ENCODE measurements at regions not wholly inside any gene's neighbourhood (a gene's known extent, or its start where the extent isn't known, plus 50 kb on each side); places are given as distances from the start of the nearest gene placed in this dataset.

- no peak for DNase-seq (ENCODE audit: low spot score in 2 of 2)
- H3K27ac ChIP-seq, result no peak overlapping the region
- no peak for TF ChIP-seq CTCF (IDR thresholded peaks at IDR 0.05)
- TF ChIP-seq EP300 (IDR thresholded peaks at IDR 0.05), result no peak
- TF ChIP-seq POLR2A (IDR thresholded peaks at IDR 0.05), result no peak
- H3K9me3 ChIP-seq, result no peaks in the 10 kb centered on the region
- no peaks in the 10 kb centered on the region for H3K27me3 ChIP-seq
- peaks cover 0 to 26% (median 0%) of the 10 kb centered on the region in 4 donors for H3K4me1 ChIP-seq
- H3K36me3 ChIP-seq, result no peaks in the 10 kb centered on the region
- 47 to 57% methylated on average over 4 of the region's 4 CpGs for WGBS, 2 donors
- no peak overlapping the region for H3K4me3 ChIP-seq
Observed at GRCh38 chr16:73796241-73796640, 500.4 kb upstream of the PSMD7 start.

GRCh38 chr16:73794994-73795393 is 501.6 kb upstream of the PSMD7 start:
- H3K36me3 ChIP-seq, result no peaks in the 10 kb centered on the region
- H3K4me1 ChIP-seq, result peaks cover 0 to 26% (median 0%) of the 10 kb centered on the region in 4 donors
- no peak overlapping the region for H3K27ac ChIP-seq
- 32 to 42% methylated on average over 3 of the region's 3 CpGs for WGBS, 2 donors
- H3K27me3 ChIP-seq, result no peaks in the 10 kb centered on the region
- no peak overlapping the region for H3K4me3 ChIP-seq
- no peaks in the 10 kb centered on the region for H3K9me3 ChIP-seq
- TF ChIP-seq POLR2A (IDR thresholded peaks at IDR 0.05) (no peak), CTCF (IDR thresholded peaks at IDR 0.05) (no peak), EP300 (IDR thresholded peaks at IDR 0.05) (peak in 1 of 2 donors; percentile 14)
- DNase-seq (ENCODE audit: low spot score in 2 of 2), result peak in 1 of 2 donors; percentile 19

- Histone ChIP-seq H3K27me3 (no peaks in the 10 kb centered on the region), H3K9me3 (no peaks in the 10 kb centered on the region), H3K4me3 (no peak overlapping the region), H3K36me3 (no peaks in the 10 kb centered on the region), H3K4me1 (peaks cover 0 to 26% (median 0%) of the 10 kb centered on the region in 4 donors), H3K27ac (no peak overlapping the region)
- 41 to 50% methylated on average over 11 of the region's 11 CpGs for WGBS, 2 donors
- DNase-seq (ENCODE audit: low spot score in 2 of 2), result no peak
- TF ChIP-seq CTCF (IDR thresholded peaks at IDR 0.05), result no peak
- TF ChIP-seq POLR2A (IDR thresholded peaks at IDR 0.05), result no peak
Observed at GRCh38 chr16:73793871-73794437, 502.7 kb upstream of the PSMD7 start.

GRCh38 chr16:73793260-73793659 is 503.4 kb upstream of the PSMD7 start:
- Histone ChIP-seq H3K36me3 (no peaks in the 10 kb centered on the region), H3K4me1 (peaks cover 0 to 26% (median 0%) of the 10 kb centered on the region in 4 donors), H3K27ac (no peak overlapping the region), H3K4me3 (no peak overlapping the region), H3K27me3 (no peaks in the 10 kb centered on the region), H3K9me3 (no peaks in the 10 kb centered on the region)
- TF ChIP-seq EP300 (IDR thresholded peaks at IDR 0.05) (no peak), POLR2A (IDR thresholded peaks at IDR 0.05) (no peak), CTCF (IDR thresholded peaks at IDR 0.05) (no peak)
- DNase-seq (ENCODE audit: low spot score in 2 of 2), result no peak
- WGBS, 2 donors, result 41 to 43% methylated on average over 4 of the region's 4 CpGs

- no peaks in the 10 kb centered on the region for H3K9me3 ChIP-seq
- 47 to 50% methylated on average over 15 of the region's 15 CpGs for WGBS, 2 donors
- no peak overlapping the region for H3K4me3 ChIP-seq
- TF ChIP-seq EP300 (IDR thresholded peaks at IDR 0.05) (no peak), CTCF (IDR thresholded peaks at IDR 0.05) (no peak), POLR2A (IDR thresholded peaks at IDR 0.05) (no peak)
- H3K27me3 ChIP-seq, result no peaks in the 10 kb centered on the region
- no peaks in the 10 kb centered on the region for H3K36me3 ChIP-seq
- peaks cover 0 to 26% (median 0%) of the 10 kb centered on the region in 4 donors for H3K4me1 ChIP-seq
- H3K27ac ChIP-seq, result no peak overlapping the region
- DNase-seq (ENCODE audit: low spot score in 2 of 2), result no peak
Observed at GRCh38 chr16:73792199-73793020, 504.2 kb upstream of the PSMD7 start.

Data from tibial nerve (tissue), 4 donors.